ENCODE measurements at regions not wholly inside any gene's neighbourhood (a gene's known extent, or its start where the extent isn't known, plus 50 kb on each side); places are given as distances from the start of the nearest gene placed in this dataset.

GRCh38 chr6:220721-221475 is 71.4 kb upstream of the DUSP22 start:
- Histone ChIP-seq H3K4me1 (ENCODE audit: control insufficient read depth, insufficient read depth, low read length) (no peaks in the 10 kb centered on the region), H3K36me3 (ENCODE audit: control insufficient read depth, insufficient read depth, low read length) (no peaks in the 10 kb centered on the region), H3K9me3 (ENCODE audit: control insufficient read depth, insufficient read depth, low read depth, low read length) (no peaks in the 10 kb centered on the region), H3K27ac (ENCODE audit: low read length) (no peak overlapping the region), H3K27me3 (ENCODE audit: control insufficient read depth, insufficient read depth, low read length) (no peaks in the 10 kb centered on the region), H3K4me3 (ENCODE audit: low read depth in 2 of 2, low read length in 2 of 2) (no peak overlapping the region)
- in situ Hi-C loops (cut with HindIII; ENCODE audit: low pct_unique_long_range_greater_than_20kb, low sequenced_read_pairs): no loop called here
- ChIA-PET CTCF (no interaction called here), POLR2A (interaction anchor here (0.6 kb wide), 1 partner anchor 86 kb away, joined by 21 read pairs; no protein-coding TSS in a partner anchor)
- DNase-seq (ENCODE audit: low read depth, low spot score) (no peak), ATAC-seq (no peak)
- BruUV-seq (replicated peaks): no TSS peak
- no peak for TF ChIP-seq CTCF (IDR thresholded peaks at IDR 0.05)
- no peak for TF ChIP-seq SIN3A (IDR thresholded peaks at IDR 0.05; ENCODE audit: borderline replicate concordance, insufficient read depth, low read depth, low read length)
- TF ChIP-seq POLR2AphosphoS5 (IDR thresholded peaks at IDR 0.05; ENCODE audit: low read depth, low read length): no peak
- TF ChIP-seq TCF7L2 (IDR thresholded peaks at IDR 0.05; ENCODE audit: low read depth, low read length): no peak
- TF ChIP-seq REST (IDR thresholded peaks at IDR 0.05; ENCODE audit: insufficient read depth in 1 of 2, low read depth in 2 of 2, low read length in 1 of 2): no peak
- intact Hi-C loops (cut with micrococcal nuclease; ENCODE audit: unreplicated experiment): no loop called here

- H3K4me3 ChIP-seq (ENCODE audit: low read depth in 2 of 2, low read length in 2 of 2): no peak overlapping the region
- ChIA-PET POLR2A (no interaction called here), CTCF (no interaction called here)
- H3K9me3 ChIP-seq (ENCODE audit: control insufficient read depth, insufficient read depth, low read depth, low read length): no peaks in the 10 kb centered on the region
- intact Hi-C loops (cut with micrococcal nuclease; ENCODE audit: unreplicated experiment) (no loop called here), in situ Hi-C loops (cut with HindIII; ENCODE audit: low pct_unique_long_range_greater_than_20kb, low sequenced_read_pairs) (no loop called here)
- DNase-seq (ENCODE audit: low read depth, low spot score): no peak
- H3K27ac ChIP-seq (ENCODE audit: low read length): no peak overlapping the region
- no peak for TF ChIP-seq TCF7L2 (IDR thresholded peaks at IDR 0.05; ENCODE audit: low read depth, low read length)
- TF ChIP-seq REST (IDR thresholded peaks at IDR 0.05; ENCODE audit: insufficient read depth in 1 of 2, low read depth in 2 of 2, low read length in 1 of 2): no peak
- TF ChIP-seq CTCF (IDR thresholded peaks at IDR 0.05): no peak
- TF ChIP-seq SIN3A (IDR thresholded peaks at IDR 0.05; ENCODE audit: borderline replicate concordance, insufficient read depth, low read depth, low read length): no peak
- TF ChIP-seq POLR2AphosphoS5 (IDR thresholded peaks at IDR 0.05; ENCODE audit: low read depth, low read length): no peak
- no peaks in the 10 kb centered on the region for H3K36me3 ChIP-seq (ENCODE audit: control insufficient read depth, insufficient read depth, low read length)
- ATAC-seq: no peak
- BruUV-seq (replicated peaks): no TSS peak
- no peaks in the 10 kb centered on the region for H3K27me3 ChIP-seq (ENCODE audit: control insufficient read depth, insufficient read depth, low read length)
- H3K4me1 ChIP-seq (ENCODE audit: control insufficient read depth, insufficient read depth, low read length): no peaks in the 10 kb centered on the region
Measured at GRCh38 chr6:221531-222349, 70.5 kb upstream of the DUSP22 start.

Data from Panc1 (cell line).